Activated naive CD4-positive, alpha-beta T cell treated with anti-CD3 and anti-CD28 coated beads for 36 hours (primary cell): ENCODE measurements at regions not wholly inside any gene's neighbourhood (a gene's known extent, or its start where the extent isn't known, plus 50 kb on each side); places are given as distances from the start of the nearest gene placed in this dataset.

Source experiments
- CTCF ChIA-PET: fragments of 350-600 bp; sonication (Branson Sonifier 250); formaldehyde crosslinking; loops from one replicate; lab custom pipeline; 2021; ENCODE audit warnings: antibody characterized with exemption; lab: Charles Lee
- DNase-seq: peaks from one replicate; pipeline ENCODE4 v3.0.0-alpha.2; 2020
- H3K27ac Mint-ChIP-seq: one replicate; pipeline ENCODE4 v1.8.0; 2021; ENCODE audit warnings: mild to moderate bottlenecking, mixed read lengths
- H3K27me3 Mint-ChIP-seq: one replicate; pipeline ENCODE4 v1.8.0; 2021; ENCODE audit warnings: low read depth, mixed read lengths
- H3K36me3 Mint-ChIP-seq: one replicate; pipeline ENCODE4 v1.8.0; 2021; ENCODE audit warnings: low read depth, mixed read lengths
- H3K4me1 Mint-ChIP-seq: one replicate; pipeline ENCODE4 v1.8.0; 2021; ENCODE audit warnings: low read depth, mixed read lengths
- H3K4me3 Mint-ChIP-seq: one replicate; pipeline ENCODE4 v1.8.0; 2021; ENCODE audit warnings: mild to moderate bottlenecking, moderate library complexity, mixed read lengths
- H3K9me3 Mint-ChIP-seq: one replicate; pipeline ENCODE4 v1.8.0; 2021; ENCODE audit warnings: mixed read lengths
- intact Hi-C: fragments of 100-400 bp; cut with micrococcal nuclease; formaldehyde crosslinking; loops from one replicate; pipeline ENCODE4 v1.15.1; 2023

GRCh38 chr1:56062625-56063024 lies 516.7 kb downstream of the PLPP3 start:
- no peak overlapping the region for H3K4me3 Mint-ChIP-seq
- H3K27me3 Mint-ChIP-seq, result peaks cover 2% of the 10 kb centered on the region
- intact Hi-C loops, result no loop called here
- no peaks in the 10 kb centered on the region for H3K36me3 Mint-ChIP-seq
- DNase-seq, result no peak
- CTCF ChIA-PET, result interaction anchor here (0.6 kb wide), 1 partner anchor 179 kb away, joined by 3 read pairs; no protein-coding TSS in a partner anchor
- no peaks in the 10 kb centered on the region for H3K9me3 Mint-ChIP-seq
- no peaks in the 10 kb centered on the region for H3K4me1 Mint-ChIP-seq
- no peak overlapping the region for H3K27ac Mint-ChIP-seq

- H3K4me1 Mint-ChIP-seq, result no peaks in the 10 kb centered on the region
- DNase-seq, result no peak
- no peak overlapping the region for H3K27ac Mint-ChIP-seq
- CTCF ChIA-PET, result interaction anchor here (0.6 kb wide), 1 partner anchor 179 kb away, joined by 3 read pairs; no protein-coding TSS in a partner anchor
- H3K27me3 Mint-ChIP-seq, result peaks cover 2% of the 10 kb centered on the region
- H3K36me3 Mint-ChIP-seq, result no peaks in the 10 kb centered on the region
- intact Hi-C loops, result no loop called here
- H3K9me3 Mint-ChIP-seq, result no peaks in the 10 kb centered on the region
- H3K4me3 Mint-ChIP-seq, result no peak overlapping the region
Measured at GRCh38 chr1:56061824-56062223, 517.5 kb downstream of the PLPP3 start.

- Mint-ChIP-seq H3K9me3 (no peaks in the 10 kb centered on the region), H3K27me3 (peaks cover 2% of the 10 kb centered on the region), H3K36me3 (no peaks in the 10 kb centered on the region), H3K27ac (no peak overlapping the region), H3K4me1 (no peaks in the 10 kb centered on the region), H3K4me3 (no peak overlapping the region)
- intact Hi-C loops, result no loop called here
- CTCF ChIA-PET, result no interaction called here
- no peak for DNase-seq
Measured at GRCh38 chr1:56060906-56061305, 518.5 kb downstream of the PLPP3 start.

GRCh38 chr1:56057466-56058405 lies 521.6 kb downstream of the PLPP3 start:
- no peak for DNase-seq
- no peak overlapping the region for H3K4me3 Mint-ChIP-seq
- no peak overlapping the region for H3K27ac Mint-ChIP-seq
- H3K27me3 Mint-ChIP-seq, result peaks cover 2% of the 10 kb centered on the region
- CTCF ChIA-PET, result no interaction called here
- intact Hi-C loops, result no loop called here
- H3K4me1 Mint-ChIP-seq, result no peaks in the 10 kb centered on the region
- no peaks in the 10 kb centered on the region for H3K9me3 Mint-ChIP-seq
- H3K36me3 Mint-ChIP-seq, result no peaks in the 10 kb centered on the region

GRCh38 chr1:56056438-56057287 lies 522.7 kb downstream of the PLPP3 start:
- H3K27ac Mint-ChIP-seq, result no peak overlapping the region
- no peaks in the 10 kb centered on the region for H3K9me3 Mint-ChIP-seq
- CTCF ChIA-PET, result no interaction called here
- H3K4me1 Mint-ChIP-seq, result no peaks in the 10 kb centered on the region
- DNase-seq, result no peak
- no peaks in the 10 kb centered on the region for H3K36me3 Mint-ChIP-seq
- H3K27me3 Mint-ChIP-seq, result peaks cover 2% of the 10 kb centered on the region
- intact Hi-C loops, result no loop called here
- H3K4me3 Mint-ChIP-seq, result no peak overlapping the region

- peaks cover 2% of the 10 kb centered on the region for H3K9me3 Mint-ChIP-seq
- DNase-seq, result no peak
- no peaks in the 10 kb centered on the region for H3K36me3 Mint-ChIP-seq
- intact Hi-C loops, result no loop called here
- CTCF ChIA-PET, result no interaction called here
- H3K27me3 Mint-ChIP-seq, result peaks cover 8% of the 10 kb centered on the region
- H3K4me1 Mint-ChIP-seq, result no peaks in the 10 kb centered on the region
- H3K27ac Mint-ChIP-seq, result no peak overlapping the region
- no peak overlapping the region for H3K4me3 Mint-ChIP-seq
Measured at GRCh38 chr1:56054959-56055358, 524.4 kb downstream of the PLPP3 start.

- Mint-ChIP-seq H3K4me3 (no peak overlapping the region), H3K27ac (no peak overlapping the region), H3K36me3 (no peaks in the 10 kb centered on the region), H3K27me3 (peaks cover 6% of the 10 kb centered on the region), H3K4me1 (no peaks in the 10 kb centered on the region), H3K9me3 (peaks cover 2% of the 10 kb centered on the region)
- intact Hi-C loops, result no loop called here
- CTCF ChIA-PET, result no interaction called here
- DNase-seq, result no peak
Measured at GRCh38 chr1:56052041-56052440, 527.3 kb downstream of the PLPP3 start.

GRCh38 chr1:56050911-56051310 lies 528.5 kb downstream of the PLPP3 start:
- peaks cover 2% of the 10 kb centered on the region for H3K9me3 Mint-ChIP-seq
- intact Hi-C loops, result no loop called here
- no peaks in the 10 kb centered on the region for H3K36me3 Mint-ChIP-seq
- no peak overlapping the region for H3K4me3 Mint-ChIP-seq
- no peak overlapping the region for H3K27ac Mint-ChIP-seq
- peaks cover 6% of the 10 kb centered on the region for H3K27me3 Mint-ChIP-seq
- CTCF ChIA-PET, result no interaction called here
- no peaks in the 10 kb centered on the region for H3K4me1 Mint-ChIP-seq
- no peak for DNase-seq

GRCh38 chr1:56045477-56045876 lies 533.9 kb downstream of the PLPP3 start:
- no peaks in the 10 kb centered on the region for H3K9me3 Mint-ChIP-seq
- DNase-seq, result no peak
- CTCF ChIA-PET, result no interaction called here
- H3K4me3 Mint-ChIP-seq, result no peak overlapping the region
- H3K27ac Mint-ChIP-seq, result no peak overlapping the region
- H3K36me3 Mint-ChIP-seq, result no peaks in the 10 kb centered on the region
- intact Hi-C loops, result no loop called here
- H3K27me3 Mint-ChIP-seq, result no peaks in the 10 kb centered on the region
- H3K4me1 Mint-ChIP-seq, result no peaks in the 10 kb centered on the region

GRCh38 chr1:56045062-56045461 lies 534.3 kb downstream of the PLPP3 start:
- intact Hi-C loops, result no loop called here
- Mint-ChIP-seq H3K4me1 (no peaks in the 10 kb centered on the region), H3K27ac (no peak overlapping the region), H3K9me3 (no peaks in the 10 kb centered on the region), H3K36me3 (no peaks in the 10 kb centered on the region), H3K27me3 (no peaks in the 10 kb centered on the region), H3K4me3 (no peak overlapping the region)
- no peak for DNase-seq
- CTCF ChIA-PET, result no interaction called here

GRCh38 chr1:56036479-56036878 lies 542.9 kb downstream of the PLPP3 start:
- no peak for DNase-seq
- CTCF ChIA-PET, result no interaction called here
- Mint-ChIP-seq H3K27ac (no peak overlapping the region), H3K9me3 (peaks cover 6% of the 10 kb centered on the region), H3K36me3 (no peaks in the 10 kb centered on the region), H3K27me3 (no peaks in the 10 kb centered on the region), H3K4me1 (no peaks in the 10 kb centered on the region), H3K4me3 (no peak overlapping the region)
- intact Hi-C loops, result no loop called here

GRCh38 chr1:56034847-56035481 lies 544.4 kb downstream of the PLPP3 start:
- H3K27ac Mint-ChIP-seq, result no peak overlapping the region

More at GRCh38 chr1:56034847-56035481, 544.4 kb downstream of the PLPP3 start:
- Mint-ChIP-seq H3K4me3 (no peak overlapping the region), H3K27me3 (no peaks in the 10 kb centered on the region), H3K36me3 (no peaks in the 10 kb centered on the region), H3K4me1 (no peaks in the 10 kb centered on the region), H3K9me3 (peaks cover 6% of the 10 kb centered on the region)
- intact Hi-C loops, result no loop called here
- CTCF ChIA-PET, result no interaction called here
- DNase-seq, result no peak
